ENCODE measurements at regions not wholly inside any gene's neighbourhood (a gene's known extent, or its start where the extent isn't known, plus 50 kb on each side); places are given as distances from the start of the nearest gene placed in this dataset.

DNA sequence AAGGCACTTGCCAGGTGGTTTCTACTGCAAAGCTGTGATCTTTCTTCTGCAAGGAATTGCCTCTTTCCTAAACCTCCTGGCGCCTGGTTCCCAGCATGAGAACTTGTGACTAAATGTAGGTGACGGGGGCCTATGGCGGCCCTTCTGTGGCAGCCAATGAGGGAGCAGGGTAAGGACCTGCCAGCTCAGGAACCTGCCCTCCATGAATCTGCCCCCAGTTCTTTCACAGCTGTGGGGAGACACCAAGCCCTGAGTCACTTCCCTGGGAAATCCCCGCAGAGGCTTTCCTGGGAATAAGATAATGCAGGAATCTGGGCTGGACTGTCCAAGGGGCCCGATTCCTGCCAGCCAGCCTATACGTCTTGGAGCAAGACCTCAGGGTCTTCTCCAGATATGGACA lies 56.7 kb upstream of the CTNNA1 start:
- TF ChIP-seq EZH2 (IDR thresholded peaks at IDR 0.05; ENCODE audit: low read length, unreplicated experiment) (no peak), EZH2phosphoT487 (IDR thresholded peaks at IDR 0.05; ENCODE audit: borderline replicate concordance, low read length) (no peak)
- TF ChIP-seq, protein P1, sequence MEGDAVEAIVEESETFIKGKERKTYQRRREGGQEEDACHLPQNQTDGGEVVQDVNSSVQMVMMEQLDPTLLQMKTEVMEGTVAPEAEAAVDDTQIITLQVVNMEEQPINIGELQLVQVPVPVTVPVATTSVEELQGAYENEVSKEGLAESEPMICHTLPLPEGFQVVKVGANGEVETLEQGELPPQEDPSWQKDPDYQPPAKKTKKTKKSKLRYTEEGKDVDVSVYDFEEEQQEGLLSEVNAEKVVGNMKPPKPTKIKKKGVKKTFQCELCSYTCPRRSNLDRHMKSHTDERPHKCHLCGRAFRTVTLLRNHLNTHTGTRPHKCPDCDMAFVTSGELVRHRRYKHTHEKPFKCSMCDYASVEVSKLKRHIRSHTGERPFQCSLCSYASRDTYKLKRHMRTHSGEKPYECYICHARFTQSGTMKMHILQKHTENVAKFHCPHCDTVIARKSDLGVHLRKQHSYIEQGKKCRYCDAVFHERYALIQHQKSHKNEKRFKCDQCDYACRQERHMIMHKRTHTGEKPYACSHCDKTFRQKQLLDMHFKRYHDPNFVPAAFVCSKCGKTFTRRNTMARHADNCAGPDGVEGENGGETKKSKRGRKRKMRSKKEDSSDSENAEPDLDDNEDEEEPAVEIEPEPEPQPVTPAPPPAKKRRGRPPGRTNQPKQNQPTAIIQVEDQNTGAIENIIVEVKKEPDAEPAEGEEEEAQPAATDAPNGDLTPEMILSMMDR (conservative IDR thresholded peaks at IDR 0.05; ENCODE audit: low read depth, low read length), result no peak
- Histone ChIP-seq H3K9me2 (replicated peaks; ENCODE audit: low read length) (no peaks in the 10 kb centered on the region), H4K20me1 (ENCODE audit: low read length) (no peaks in the 10 kb centered on the region), H3F3A (ENCODE audit: low read length, unreplicated experiment) (no peaks in the 10 kb centered on the region), H3K36me3 (ENCODE audit: low read depth, low read length) (no peaks in the 10 kb centered on the region), H3K4me2 (ENCODE audit: low read length) (peak overlapping the region; percentile 47), H2AFZ (ENCODE audit: low read length) (no peak overlapping the region), H3K27me3 (ENCODE audit: low read length) (no peaks in the 10 kb centered on the region), H3K27ac (ENCODE audit: low read length) (peak overlapping the region; percentile 34; the same call in 1 of the 2 replicates), H3K4me1 (ENCODE audit: insufficient read depth, low read length) (peaks cover 13% of the 10 kb centered on the region), H3K9me3 (ENCODE audit: low read length) (no peaks in the 10 kb centered on the region), H3K9ac (ENCODE audit: low read length) (peak overlapping the region; percentile 17; the same call in 1 of the 2 replicates), H3K79me2 (ENCODE audit: low read length) (no peaks in the 10 kb centered on the region), H3K4me3 (ENCODE audit: low read length) (no peak overlapping the region)
- ChIA-PET CTCF (no interaction called here), POLR2A (ENCODE audit: unreplicated experiment) (no interaction called here)
- DNase-seq (peak; percentile 63), ATAC-seq (peak; percentile 92)
- intact Hi-C loops (cut with micrococcal nuclease), result no loop called here
- no TSS peak for BruUV-seq (replicated peaks)

DNA sequence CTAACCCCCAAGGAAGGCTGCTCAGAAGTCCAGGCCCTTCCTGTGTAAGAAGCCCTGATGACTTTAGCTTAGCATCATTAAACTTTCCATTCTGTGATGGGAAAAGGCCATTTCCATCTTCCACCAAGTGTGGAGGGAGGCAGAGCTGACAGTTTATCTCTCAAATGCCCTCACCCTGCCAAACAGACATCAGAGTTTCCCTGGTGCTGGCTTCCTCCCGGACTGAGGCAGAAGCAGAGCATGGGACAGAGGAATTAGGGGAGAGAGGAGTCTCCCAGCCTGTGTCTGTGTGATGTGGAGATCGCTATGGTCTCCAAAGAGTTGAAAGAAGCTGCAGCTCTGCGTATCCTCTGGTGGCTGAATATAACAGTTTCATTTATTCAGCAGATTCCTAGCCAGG lies 57.4 kb upstream of the CTNNA1 start:
- Histone ChIP-seq H3K36me3 (ENCODE audit: low read depth, low read length) (no peaks in the 10 kb centered on the region), H3K9ac (ENCODE audit: low read length) (peak overlapping the region; percentile 17; the same call in 1 of the 2 replicates), H3K9me2 (replicated peaks; ENCODE audit: low read length) (no peaks in the 10 kb centered on the region), H3K9me3 (ENCODE audit: low read length) (no peaks in the 10 kb centered on the region), H3K4me1 (ENCODE audit: insufficient read depth, low read length) (peaks cover 13% of the 10 kb centered on the region), H3K27ac (ENCODE audit: low read length) (peak overlapping the region; percentile 34; the same call in 1 of the 2 replicates), H3K79me2 (ENCODE audit: low read length) (no peaks in the 10 kb centered on the region), H3K4me2 (ENCODE audit: low read length) (peak overlapping the region; percentile 47; the same call in 1 of the 2 replicates), H2AFZ (ENCODE audit: low read length) (no peak overlapping the region), H3K27me3 (ENCODE audit: low read length) (no peaks in the 10 kb centered on the region), H3F3A (ENCODE audit: low read length, unreplicated experiment) (no peaks in the 10 kb centered on the region), H4K20me1 (ENCODE audit: low read length) (no peaks in the 10 kb centered on the region), H3K4me3 (ENCODE audit: low read length) (no peak overlapping the region)
- no peak for ATAC-seq
- TF ChIP-seq, protein P1 (conservative IDR thresholded peaks at IDR 0.05; ENCODE audit: low read depth, low read length), result no peak
- TF ChIP-seq EZH2phosphoT487 (IDR thresholded peaks at IDR 0.05; ENCODE audit: borderline replicate concordance, low read length) (no peak), EZH2 (IDR thresholded peaks at IDR 0.05; ENCODE audit: low read length, unreplicated experiment) (no peak)
- CTCF ChIA-PET, result no interaction called here
- POLR2A ChIA-PET (ENCODE audit: unreplicated experiment), result no interaction called here
- intact Hi-C loops (cut with micrococcal nuclease), result no loop called here
- no TSS peak for BruUV-seq (replicated peaks)
- no peak for DNase-seq

DNA sequence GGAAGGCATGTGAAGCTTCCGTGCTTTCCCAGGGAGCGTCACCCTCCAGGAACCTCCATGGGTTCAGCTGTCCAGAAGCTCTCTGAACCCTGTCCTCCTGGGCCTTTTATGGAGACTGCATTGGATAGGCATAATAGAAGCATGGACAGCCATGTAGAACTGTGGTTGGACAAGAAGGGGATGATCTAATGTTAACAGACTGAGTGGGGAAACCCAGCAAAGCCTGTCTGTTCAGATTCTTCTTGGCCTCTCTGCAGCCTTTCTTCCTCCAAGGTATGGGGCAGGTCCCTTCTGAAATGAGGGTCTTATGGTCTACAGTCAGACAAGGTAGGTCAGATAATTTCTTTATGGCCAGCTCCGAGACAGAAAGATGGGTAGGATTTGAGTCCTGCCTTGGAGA lies 59.1 kb upstream of the CTNNA1 start:
- H3F3A ChIP-seq (ENCODE audit: low read length, unreplicated experiment), result no peaks in the 10 kb centered on the region
- ATAC-seq (no peak), DNase-seq (no peak)
- H3K9me2 ChIP-seq (replicated peaks; ENCODE audit: low read length), result no peaks in the 10 kb centered on the region
- TF ChIP-seq, protein P1 (conservative IDR thresholded peaks at IDR 0.05; ENCODE audit: low read depth, low read length), result no peak
- TF ChIP-seq EZH2phosphoT487 (IDR thresholded peaks at IDR 0.05; ENCODE audit: borderline replicate concordance, low read length), result no peak
- no peak for TF ChIP-seq EZH2 (IDR thresholded peaks at IDR 0.05; ENCODE audit: low read length, unreplicated experiment)
- no peak overlapping the region for H3K27ac ChIP-seq (ENCODE audit: low read length)
- H4K20me1 ChIP-seq (ENCODE audit: low read length), result no peaks in the 10 kb centered on the region
- H3K4me1 ChIP-seq (ENCODE audit: insufficient read depth, low read length), result peaks cover 13% of the 10 kb centered on the region
- no peak overlapping the region for H3K4me3 ChIP-seq (ENCODE audit: low read length)
- H3K36me3 ChIP-seq (ENCODE audit: low read depth, low read length), result no peaks in the 10 kb centered on the region
- no TSS peak for BruUV-seq (replicated peaks)
- POLR2A ChIA-PET (ENCODE audit: unreplicated experiment), result no interaction called here
- no peak overlapping the region for H3K9ac ChIP-seq (ENCODE audit: low read length)
- H3K4me2 ChIP-seq (ENCODE audit: low read length), result no peak overlapping the region
- H3K9me3 ChIP-seq (ENCODE audit: low read length), result no peaks in the 10 kb centered on the region
- H3K79me2 ChIP-seq (ENCODE audit: low read length), result no peaks in the 10 kb centered on the region
- no peaks in the 10 kb centered on the region for H3K27me3 ChIP-seq (ENCODE audit: low read length)
- no peak overlapping the region for H2AFZ ChIP-seq (ENCODE audit: low read length)
- intact Hi-C loops (cut with micrococcal nuclease), result no loop called here
- CTCF ChIA-PET, result no interaction called here

Measured in PC-3 (cell line).